Lower leg skin (tissue), 3 donors: ENCODE measurements at regions not wholly inside any gene's neighbourhood (a gene's known extent, or its start where the extent isn't known, plus 50 kb on each side); places are given as distances from the start of the nearest gene placed in this dataset.

Source experiments
- POLR2A ChIP-seq, 2 donors: fragments of 450-650 bp; IDR thresholded peaks; one replicate each; pipeline ENCODE4 v1.6.1; 2016 to 2017; ENCODE audit warnings: antibody characterized with exemption in 2 of 2, mild to moderate bottlenecking in 1 of 2, moderate library complexity in 1 of 2
- TF ChIP-seq, protein P1 (sequence below), 3 donors: fragments of 450-650 bp; IDR thresholded peaks; one replicate each; pipeline ENCODE4 v1.5.1; 2016; ENCODE audit warnings: antibody characterized with exemption in 3 of 3, mild to moderate bottlenecking in 3 of 3, moderate library complexity in 2 of 3

DNA sequence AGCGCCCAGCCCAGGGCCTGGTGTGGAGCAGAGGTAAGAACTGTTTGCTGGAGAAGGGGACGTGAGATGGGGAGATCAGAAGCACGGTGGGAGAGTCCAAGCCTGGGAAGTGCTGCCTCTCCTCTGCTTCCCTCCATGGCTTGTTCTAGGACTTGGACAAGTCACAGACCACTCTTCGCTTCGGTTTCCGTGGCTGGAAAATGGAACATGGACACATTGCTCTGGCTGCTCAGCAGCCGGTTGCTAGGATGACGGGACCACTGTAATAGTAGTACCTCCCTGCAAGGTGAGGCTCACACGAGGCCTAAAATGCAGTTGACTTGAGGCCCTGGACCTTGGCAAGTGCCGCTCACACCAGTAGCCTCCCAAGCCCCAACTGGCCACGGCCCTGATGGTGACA is 175.8 kb upstream of the FSTL4 start:
- TF ChIP-seq, protein P1, sequence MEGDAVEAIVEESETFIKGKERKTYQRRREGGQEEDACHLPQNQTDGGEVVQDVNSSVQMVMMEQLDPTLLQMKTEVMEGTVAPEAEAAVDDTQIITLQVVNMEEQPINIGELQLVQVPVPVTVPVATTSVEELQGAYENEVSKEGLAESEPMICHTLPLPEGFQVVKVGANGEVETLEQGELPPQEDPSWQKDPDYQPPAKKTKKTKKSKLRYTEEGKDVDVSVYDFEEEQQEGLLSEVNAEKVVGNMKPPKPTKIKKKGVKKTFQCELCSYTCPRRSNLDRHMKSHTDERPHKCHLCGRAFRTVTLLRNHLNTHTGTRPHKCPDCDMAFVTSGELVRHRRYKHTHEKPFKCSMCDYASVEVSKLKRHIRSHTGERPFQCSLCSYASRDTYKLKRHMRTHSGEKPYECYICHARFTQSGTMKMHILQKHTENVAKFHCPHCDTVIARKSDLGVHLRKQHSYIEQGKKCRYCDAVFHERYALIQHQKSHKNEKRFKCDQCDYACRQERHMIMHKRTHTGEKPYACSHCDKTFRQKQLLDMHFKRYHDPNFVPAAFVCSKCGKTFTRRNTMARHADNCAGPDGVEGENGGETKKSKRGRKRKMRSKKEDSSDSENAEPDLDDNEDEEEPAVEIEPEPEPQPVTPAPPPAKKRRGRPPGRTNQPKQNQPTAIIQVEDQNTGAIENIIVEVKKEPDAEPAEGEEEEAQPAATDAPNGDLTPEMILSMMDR (IDR thresholded peaks at IDR 0.05) = no peak
- TF ChIP-seq POLR2A (IDR thresholded peaks at IDR 0.05) = no peak
